ENCODE measurements at regions not wholly inside any gene's neighbourhood (a gene's known extent, or its start where the extent isn't known, plus 50 kb on each side); places are given as distances from the start of the nearest gene placed in this dataset.

- TF ChIP-seq POLR2AphosphoS5 (IDR thresholded peaks at IDR 0.05) (no peak), CTCF (IDR thresholded peaks at IDR 0.05) (no peak)
Measured at GRCh38 chr11:98625526-98625925, 395.2 kb upstream of the CNTN5 start.
